Renal cortical epithelial cell (primary cell): ENCODE measurements at regions not wholly inside any gene's neighbourhood (a gene's known extent, or its start where the extent isn't known, plus 50 kb on each side); places are given as distances from the start of the nearest gene placed in this dataset.
"Not testable (repeated sequence)": the region's sequence is repeated elsewhere in the genome, so short reads cannot be mapped to it uniquely, and the experiment has no call there.

Experiments
- DNase-seq: peaks from one replicate; pipeline ENCODE4 v3.0.0-alpha.2; 2011; ENCODE audit warnings: low read depth

DNA sequence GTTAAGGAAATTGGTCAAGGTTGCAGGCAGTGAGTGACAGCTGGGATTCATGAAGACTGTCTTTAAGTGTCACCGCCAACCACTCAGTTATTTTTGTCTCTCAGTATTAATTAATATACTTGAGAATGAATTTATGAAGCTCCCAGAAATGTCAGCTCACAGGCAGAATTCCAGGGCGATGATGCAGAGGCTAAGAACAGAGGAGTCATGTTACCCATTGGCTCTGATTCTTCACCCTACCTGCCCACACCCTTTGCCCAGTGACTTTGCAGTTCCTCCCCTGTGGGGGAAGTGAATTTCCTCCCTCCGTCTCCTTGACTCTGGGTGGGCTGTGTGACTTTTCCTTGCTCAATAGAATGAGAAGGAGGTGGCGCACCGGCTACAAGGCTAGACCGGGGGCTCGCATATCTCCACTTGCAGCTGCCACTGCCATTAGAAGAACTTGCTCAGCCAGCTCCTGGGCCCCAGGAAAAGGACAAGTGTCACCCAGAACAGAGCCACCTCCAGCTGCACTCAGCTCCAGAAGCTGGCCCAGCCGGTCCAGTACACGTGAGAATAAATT, 157.1 kb upstream of the PRKCQ start:
- peak; percentile 85 for DNase-seq

DNA sequence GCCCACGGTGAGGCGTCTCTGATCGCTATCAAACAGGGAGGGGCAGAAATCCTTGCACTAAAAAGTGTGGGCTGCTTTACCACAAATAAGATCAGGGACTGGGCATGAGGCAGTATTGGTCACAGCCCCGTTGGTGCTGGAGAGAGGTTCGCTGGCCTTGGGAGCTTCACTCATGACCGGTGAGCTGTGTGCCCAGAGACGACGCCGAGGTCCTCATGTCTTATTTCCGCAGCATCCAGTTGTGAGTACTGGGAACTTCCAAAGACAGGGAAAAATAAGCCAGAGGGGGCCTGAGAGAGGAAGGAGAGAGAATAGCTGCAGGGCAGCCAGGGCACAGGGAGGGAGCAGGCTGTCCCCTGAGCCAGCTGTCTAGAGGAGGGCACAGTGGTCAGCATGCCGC, 154.2 kb upstream of the PRKCQ start:
- DNase-seq = no peak

DNA sequence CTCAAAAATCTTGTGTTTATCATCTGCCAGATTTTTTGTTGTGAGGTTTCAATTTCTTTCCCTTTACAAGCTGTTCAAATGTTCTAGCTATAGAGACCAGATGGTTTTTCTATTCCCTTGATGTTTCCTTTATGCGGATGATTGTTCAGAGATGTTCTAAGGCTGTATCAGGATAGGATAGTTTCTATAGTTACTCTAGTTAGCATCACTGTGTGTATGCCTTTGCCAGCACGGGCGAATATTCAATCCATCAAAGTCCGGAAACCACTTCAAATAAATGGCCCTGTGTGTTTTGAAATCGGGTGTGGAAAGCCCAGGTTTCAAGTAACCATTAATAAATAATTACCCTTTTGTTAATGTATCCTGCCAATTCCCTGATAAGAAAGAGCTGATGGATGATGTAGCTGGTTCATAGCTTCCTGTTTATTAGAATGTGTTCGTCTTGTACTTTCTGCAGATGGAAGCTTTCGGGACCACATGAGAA, 149.8 kb upstream of the PRKCQ start:
- DNase-seq = peak; percentile 52

GRCh38 chr10:6729071-6729774, 149.1 kb upstream of the PRKCQ start:
- DNase-seq = peak; percentile 90

DNA sequence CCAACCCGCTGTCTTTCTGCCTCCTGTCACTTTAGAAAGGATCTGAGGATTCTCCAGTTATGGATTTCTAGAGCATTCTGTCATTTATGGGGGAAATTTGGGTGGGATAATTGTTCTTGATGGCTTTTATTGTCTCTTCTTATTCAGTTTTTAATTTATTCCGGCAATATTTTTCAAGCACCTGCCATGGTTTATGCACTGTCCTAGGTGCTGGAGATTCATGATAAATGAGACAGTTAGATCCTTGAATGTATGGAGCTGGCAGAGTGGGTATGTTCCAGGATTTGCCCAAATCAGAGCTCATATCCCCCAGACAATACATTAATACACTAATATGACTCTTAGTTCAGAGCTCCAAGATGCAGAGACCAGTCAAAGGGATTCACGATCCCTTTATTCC, 146.8 kb upstream of the PRKCQ start:
- no peak for DNase-seq

DNA sequence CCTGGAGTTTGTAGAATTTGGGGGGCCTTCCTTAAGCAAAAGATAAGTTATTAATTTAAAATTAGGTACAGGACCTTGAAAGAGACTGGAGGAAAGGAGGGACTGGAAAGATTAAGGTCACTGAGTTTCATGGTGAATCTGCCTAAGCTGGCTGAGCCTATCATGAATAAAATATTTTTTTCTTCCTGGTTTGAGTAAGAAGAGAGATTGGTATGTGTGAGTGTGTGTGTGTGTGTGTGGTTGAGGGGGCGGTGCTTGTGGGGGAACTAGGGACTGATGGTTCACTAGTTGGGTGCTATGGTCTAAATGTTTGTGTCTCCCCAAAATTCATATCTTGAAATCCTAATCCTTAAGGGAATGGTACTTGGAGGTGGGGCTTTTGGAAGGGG, 142.5 kb upstream of the PRKCQ start:
- DNase-seq = peak; percentile 61

DNA sequence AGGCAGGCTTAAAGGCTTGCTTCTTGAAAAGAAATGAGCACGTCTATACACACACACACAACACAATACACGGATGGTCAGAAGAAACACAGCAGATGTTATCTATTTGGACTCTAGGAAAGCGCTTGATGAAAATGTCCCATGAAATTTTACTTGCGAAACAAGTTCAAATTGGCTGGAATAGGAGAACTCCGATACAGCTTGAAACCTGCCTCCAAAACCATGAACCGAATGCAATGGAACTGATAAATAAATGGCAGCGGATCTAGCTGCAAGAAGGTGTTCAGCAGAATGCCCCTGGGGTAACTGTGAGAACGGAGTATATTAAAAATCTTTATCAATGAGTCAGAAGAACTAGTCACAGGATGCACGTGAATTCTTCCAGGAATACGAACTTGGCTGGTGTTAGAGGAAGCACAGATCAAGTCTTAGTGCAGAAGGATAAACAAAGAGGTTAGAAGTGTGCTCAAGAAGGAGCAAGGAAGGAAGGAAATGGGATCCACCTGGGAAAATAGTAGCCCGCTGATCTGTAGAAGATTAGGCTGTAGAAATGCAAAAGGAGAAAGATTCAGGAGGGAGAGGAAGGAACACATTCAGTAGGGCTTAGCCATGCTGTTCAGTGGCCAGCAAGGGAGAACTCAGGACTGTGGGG, 142.0 kb upstream of the PRKCQ start:
- peak; percentile 95 for DNase-seq

- DNase-seq = peak; percentile 93
Measured at GRCh38 chr10:6721480-6721879, 141.4 kb upstream of the PRKCQ start.

GRCh38 chr10:6719561-6719960, 139.5 kb upstream of the PRKCQ start:
- no peak for DNase-seq

GRCh38 chr10:6718550-6718949, 138.5 kb upstream of the PRKCQ start:
- no peak for DNase-seq

GRCh38 chr10:6716516-6716915, 136.4 kb upstream of the PRKCQ start:
- DNase-seq = no peak

DNA sequence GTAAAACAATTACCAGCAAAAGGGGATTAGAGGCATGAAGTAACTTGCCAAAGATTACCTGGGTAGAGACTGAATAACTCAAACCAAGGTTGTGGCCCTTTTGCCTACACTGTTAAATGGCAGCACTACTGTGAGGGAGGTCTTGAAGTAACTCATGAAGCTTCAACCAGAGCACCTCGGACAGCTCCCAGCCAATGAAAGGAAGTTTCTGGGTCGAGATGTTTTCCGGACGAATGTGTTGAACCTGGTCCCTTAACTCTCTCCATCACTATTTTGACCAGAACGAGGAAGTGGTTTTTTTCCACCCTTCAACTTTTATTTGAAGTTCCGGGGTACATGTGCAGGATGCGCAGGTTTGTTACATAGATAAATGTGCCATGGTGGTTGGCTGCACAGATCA, 133.6 kb upstream of the PRKCQ start:
- DNase-seq = peak; percentile 14

DNA sequence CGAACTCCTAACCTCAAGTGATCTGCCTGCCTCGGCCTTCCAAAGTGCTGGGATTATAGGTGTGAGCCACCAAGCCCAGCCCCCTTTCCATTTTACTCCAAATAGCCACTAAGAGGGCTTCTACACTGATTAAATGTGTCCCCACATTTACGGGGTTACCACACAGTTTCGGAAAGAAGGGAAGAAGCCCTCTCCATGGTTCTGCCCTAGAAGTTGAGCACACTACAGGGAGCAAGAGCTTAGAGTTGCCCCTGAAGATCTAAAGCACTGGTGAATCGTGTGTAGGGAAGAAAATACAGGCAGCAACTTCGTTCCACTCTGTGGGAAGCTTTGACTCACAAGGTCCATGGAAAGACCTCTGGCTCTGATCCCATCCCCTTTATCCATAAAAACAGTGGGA, 133.0 kb upstream of the PRKCQ start:
- DNase-seq = no peak

GRCh38 chr10:6711881-6712280, 131.8 kb upstream of the PRKCQ start:
- no peak for DNase-seq

DNA sequence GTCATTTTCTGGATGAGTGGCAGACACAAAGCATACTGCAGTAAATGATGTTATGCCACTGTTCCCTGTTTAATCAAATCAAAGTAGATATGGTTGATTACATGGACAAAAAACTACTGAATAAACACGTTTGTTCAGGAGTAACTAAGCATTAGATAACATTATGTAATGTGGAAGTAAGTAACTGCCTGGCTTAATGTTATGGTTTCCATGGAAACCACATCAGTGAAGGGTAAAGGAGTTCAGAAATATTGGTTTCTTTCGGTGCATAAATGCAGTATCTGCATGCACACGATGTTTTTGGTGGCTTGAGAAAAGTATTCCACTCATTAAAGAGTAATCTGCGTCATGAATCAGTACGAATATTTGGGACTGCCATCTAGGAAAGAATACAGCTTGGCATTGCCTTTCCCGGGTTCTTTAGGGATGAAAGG, 131.3 kb upstream of the PRKCQ start:
- DNase-seq = no peak

GRCh38 chr10:6707352-6707751, 127.3 kb upstream of the PRKCQ start:
- DNase-seq = no peak

- no peak for DNase-seq
Measured at GRCh38 chr10:6706725-6707124, 126.6 kb upstream of the PRKCQ start.

GRCh38 chr10:6704896-6705295, 124.8 kb upstream of the PRKCQ start:
- DNase-seq = no peak

DNA sequence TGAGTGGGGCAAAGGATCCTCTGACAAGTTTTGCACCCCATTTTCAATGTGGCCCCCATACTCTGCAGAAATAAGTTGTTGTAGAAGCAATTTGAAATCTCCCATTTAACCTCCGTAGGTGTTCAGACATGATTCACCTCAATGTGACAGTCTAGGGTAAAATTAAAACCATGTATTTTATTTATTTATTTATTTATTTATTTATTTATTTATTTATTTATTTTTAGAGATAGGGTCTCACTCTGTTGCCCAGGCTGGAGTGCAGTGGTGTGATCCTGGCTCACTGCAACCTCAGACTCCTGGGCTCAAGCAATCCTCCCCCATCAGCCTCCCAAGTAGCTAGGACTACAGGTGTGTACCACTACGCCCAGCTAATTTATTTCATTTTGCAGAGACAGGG, 122.8 kb upstream of the PRKCQ start:
- not testable (repeated sequence) for DNase-seq

GRCh38 chr10:6702030-6702429, 122.0 kb upstream of the PRKCQ start:
- DNase-seq = no peak

DNA sequence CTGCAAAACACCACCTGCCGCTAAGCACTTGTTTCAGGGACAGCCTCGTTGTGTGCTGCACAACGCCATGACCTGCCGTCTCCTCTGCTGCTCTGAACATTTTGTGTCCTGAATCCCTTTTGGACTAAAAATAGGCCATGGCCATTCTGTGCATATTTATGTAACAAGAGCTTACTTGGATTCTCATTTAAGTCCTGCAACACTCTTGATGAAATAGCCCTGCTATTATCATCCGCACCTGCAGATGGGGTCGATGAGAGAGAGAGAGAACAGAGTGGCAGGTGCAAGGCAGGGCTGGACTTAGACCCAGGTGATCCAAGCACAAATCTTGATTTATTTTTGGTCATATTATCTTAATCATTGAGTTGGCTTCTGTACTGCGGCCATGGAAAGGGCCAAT, 121.2 kb upstream of the PRKCQ start:
- DNase-seq = peak; percentile 18

DNA sequence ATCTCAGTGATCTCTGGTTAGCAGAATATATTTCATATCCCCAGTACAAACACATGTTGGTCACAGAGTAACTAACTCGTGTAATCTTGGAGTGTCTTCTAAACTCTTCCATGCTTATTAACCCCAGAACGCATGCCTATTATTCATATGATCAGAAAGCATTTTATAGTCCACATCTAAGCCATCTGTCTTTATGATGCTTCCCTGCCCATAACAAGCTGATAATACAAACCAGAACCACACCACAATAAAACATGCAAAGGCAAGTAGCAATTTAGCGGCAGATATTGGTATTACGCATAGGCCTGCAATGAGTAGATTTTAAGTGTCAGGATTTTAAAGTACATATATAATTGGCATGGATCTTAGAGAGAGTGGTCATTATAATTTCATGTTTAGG, 120.0 kb upstream of the PRKCQ start:
- DNase-seq = no peak

DNA sequence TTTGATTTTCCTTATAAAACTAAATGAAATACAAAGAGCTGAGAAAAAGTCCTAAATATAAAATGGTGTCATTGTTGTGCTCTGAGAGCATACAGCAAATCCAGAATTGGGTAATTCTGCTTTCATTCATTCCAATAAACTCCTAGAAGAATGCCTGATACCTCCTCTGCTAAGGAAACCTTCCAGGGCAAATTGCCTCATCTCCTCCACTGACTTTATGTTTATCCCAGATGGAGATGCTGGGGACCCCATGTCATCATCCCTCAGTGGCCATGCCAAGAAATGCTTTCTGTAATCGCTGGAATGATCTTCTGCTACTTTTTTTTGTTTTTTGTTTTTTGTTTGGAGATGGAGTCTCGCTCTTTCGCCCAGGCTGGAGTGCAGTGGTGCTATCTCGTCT, 119.3 kb upstream of the PRKCQ start:
- no peak for DNase-seq
